Breast epithelium (tissue), 4 donors: ENCODE measurements at regions not wholly inside any gene's neighbourhood (a gene's known extent, or its start where the extent isn't known, plus 50 kb on each side); places are given as distances from the start of the nearest gene placed in this dataset.
"Not testable (repeated sequence)": the region's sequence is repeated elsewhere in the genome, so short reads cannot be mapped to it uniquely, and the experiment has no call there.

ENCODE experiments used
- DNase-seq, 2 donors: peaks; one replicate each; pipeline ENCODE4 v3.0.0-alpha.2; 2019; ENCODE audit warnings: low spot score in 2 of 2
- H3K27ac ChIP-seq, 2 donors: fragments of 200-600 bp; sonication (generic) in 1 of 2; one replicate each; pipeline ENCODE4 v1.5.1; 2016 to 2019; ENCODE audit warnings: mild to moderate bottlenecking in 1 of 2
- H3K27me3 ChIP-seq, 2 donors: fragments of 200-600 bp; sonication (generic) in 1 of 2; one replicate each; pipeline versions ENCODE4 v1.5.1 to v1.6.0; 2017 to 2019; ENCODE audit warnings: control low read depth in 1 of 2, mild to moderate bottlenecking in 1 of 2
- H3K36me3 ChIP-seq: fragments of 200-600 bp; one replicate; pipeline ENCODE4 v1.5.1; 2019
- H3K4me1 ChIP-seq, 2 donors: fragments of 200-600 bp; sonication (generic); one replicate each; pipeline ENCODE4 v1.5.1; 2016 to 2019; ENCODE audit warnings: control low read depth in 1 of 2
- H3K4me3 ChIP-seq, 3 donors: fragments of 200-600 bp; sonication (generic); 1 replicate in 2 of 3; 2 replicates in 1 of 3; pipeline ENCODE4 v1.5.1; 2016 to 2019; ENCODE audit warnings: mild to moderate bottlenecking in 3 of 3, moderate library complexity in 2 of 3
- H3K9me3 ChIP-seq, 2 donors: fragments of 200-600 bp; sonication (generic) in 1 of 2; one replicate each; pipeline ENCODE4 v1.5.1; 2016 to 2019; ENCODE audit warnings: control low read depth in 1 of 2
- CTCF ChIP-seq, 3 donors: fragments of 450-650 bp; IDR thresholded peaks; one replicate each; pipeline ENCODE4 v1.5.1; 2016 to 2017; ENCODE audit warnings: antibody characterized with exemption in 3 of 3, mild to moderate bottlenecking in 3 of 3, moderate library complexity in 3 of 3
- POLR2A ChIP-seq: fragments of 450-650 bp; IDR thresholded peaks from one replicate; pipeline ENCODE4 v1.6.1; 2016; ENCODE audit warnings: antibody characterized with exemption, mild to moderate bottlenecking, moderate library complexity
- POLR2AphosphoS5 ChIP-seq, 3 donors: sonication (generic); formaldehyde crosslinking; IDR thresholded peaks; one replicate each; pipeline ENCODE4 v1.6.1; 2017; ENCODE audit warnings: antibody characterized with exemption in 3 of 3
- intact Hi-C: fragments of 100-400 bp; cut with DNase I; formaldehyde crosslinking; loops from one replicate; pipeline ENCODE4 v1.15.1; 2023; ENCODE audit warnings: low total_unique reads

GRCh38 chr13:63737418-63737817, 2321.8 kb upstream of the PCDH20 start:
- intact Hi-C loops = no loop called here
- no peak overlapping the region for H3K4me3 ChIP-seq
- no peak for DNase-seq

GRCh38 chr13:63731896-63732295, 2316.2 kb upstream of the PCDH20 start:
- intact Hi-C loops = no loop called here
- Histone ChIP-seq H3K27me3 (no peaks in the 10 kb centered on the region), H3K4me1 (no peaks in the 10 kb centered on the region), H3K27ac (no peak overlapping the region), H3K4me3 (no peak overlapping the region), H3K9me3 (no peaks in the 10 kb centered on the region), H3K36me3 (no peaks in the 10 kb centered on the region)
- no peak for TF ChIP-seq POLR2AphosphoS5 (IDR thresholded peaks at IDR 0.05)
- no peak for TF ChIP-seq CTCF (IDR thresholded peaks at IDR 0.05)
- TF ChIP-seq POLR2A = no peak
- DNase-seq = no peak

More at GRCh38 chr13:63737418-63737817, 2321.8 kb upstream of the PCDH20 start:
- Histone ChIP-seq H3K4me1 (no peaks in the 10 kb centered on the region), H3K36me3 (no peaks in the 10 kb centered on the region), H3K9me3 (peaks cover 0 to 14% of the 10 kb centered on the region in 2 donors), H3K27ac (no peak overlapping the region), H3K27me3 (no peaks in the 10 kb centered on the region)
- TF ChIP-seq CTCF (IDR thresholded peaks at IDR 0.05) (no peak), POLR2AphosphoS5 (IDR thresholded peaks at IDR 0.05) (no peak), POLR2A (no peak)

- DNase-seq, intact Hi-C loops, H3K4me3 ChIP-seq: not testable (repeated sequence)
Measured at GRCh38 chr13:63712159-63712558, 2296.5 kb upstream of the PCDH20 start.

GRCh38 chr13:63706751-63707150, 2291.1 kb upstream of the PCDH20 start:
- Histone ChIP-seq H3K4me1 (no peaks in the 10 kb centered on the region), H3K27ac (no peak overlapping the region), H3K27me3 (no peaks in the 10 kb centered on the region), H3K36me3 (no peaks in the 10 kb centered on the region), H3K4me3 (no peak overlapping the region), H3K9me3 (no peaks in the 10 kb centered on the region)
- TF ChIP-seq CTCF (IDR thresholded peaks at IDR 0.05) (no peak), POLR2AphosphoS5 (IDR thresholded peaks at IDR 0.05) (no peak)
- intact Hi-C loops = no loop called here
- no peak for DNase-seq

More at GRCh38 chr13:63712159-63712558, 2296.5 kb upstream of the PCDH20 start:
- H3K36me3 ChIP-seq, H3K4me1 ChIP-seq, H3K27me3 ChIP-seq, H3K9me3 ChIP-seq, H3K27ac ChIP-seq: not testable (repeated sequence)

- Histone ChIP-seq H3K27ac (no peak overlapping the region), H3K9me3 (no peaks in the 10 kb centered on the region), H3K4me1 (no peaks in the 10 kb centered on the region), H3K36me3 (no peaks in the 10 kb centered on the region), H3K27me3 (no peaks in the 10 kb centered on the region), H3K4me3 (no peak overlapping the region)
- DNase-seq = no peak
- TF ChIP-seq POLR2AphosphoS5 (IDR thresholded peaks at IDR 0.05) = no peak
- no peak for TF ChIP-seq CTCF (IDR thresholded peaks at IDR 0.05)
- no peak for TF ChIP-seq POLR2A
- intact Hi-C loops = no loop called here
Measured at GRCh38 chr13:63704521-63704920, 2288.9 kb upstream of the PCDH20 start.

- Histone ChIP-seq H3K9me3 (no peaks in the 10 kb centered on the region), H3K27me3 (no peaks in the 10 kb centered on the region), H3K4me1 (no peaks in the 10 kb centered on the region), H3K36me3 (no peaks in the 10 kb centered on the region), H3K4me3 (no peak overlapping the region), H3K27ac (no peak overlapping the region)
- no peak for DNase-seq
- TF ChIP-seq CTCF (IDR thresholded peaks at IDR 0.05) (no peak), POLR2AphosphoS5 (IDR thresholded peaks at IDR 0.05) (no peak), POLR2A (no peak)
- intact Hi-C loops = no loop called here
Measured at GRCh38 chr13:63700350-63700749, 2284.7 kb upstream of the PCDH20 start.
